Neural progenitor cell (in vitro differentiated cells): ENCODE measurements at regions not wholly inside any gene's neighbourhood (a gene's known extent, or its start where the extent isn't known, plus 50 kb on each side); places are given as distances from the start of the nearest gene placed in this dataset.

ENCODE experiments used
- DNase-seq: peaks from one replicate; pipeline ENCODE4 v3.0.0-alpha.2; 2016; ENCODE audit warnings: low spot score
- H2AFZ ChIP-seq: fragments of 200-600 bp; sonication (generic); replicated peaks from 2 replicates; pipeline ENCODE4 v1.6.1; 2016; ENCODE audit warnings: antibody characterized with exemption
- H3F3A ChIP-seq: fragments of 200-600 bp; sonication (generic); 2 replicates; pipeline ENCODE4 v1.6.1; 2016; ENCODE audit warnings: antibody characterized with exemption, low read depth
- H3K27ac ChIP-seq: fragments of 200-600 bp; sonication (generic); 2 replicates; pipeline ENCODE4 v1.5.1; 2016; ENCODE audit warnings: mild to moderate bottlenecking
- H3K27me3 ChIP-seq: fragments of 200-600 bp; sonication (generic); 2 replicates; pipeline ENCODE4 v1.6.1; 2016; ENCODE audit warnings: mild to moderate bottlenecking, moderate library complexity
- H3K36me3 ChIP-seq: fragments of 200-600 bp; sonication (generic); 2 replicates; pipeline ENCODE4 v1.5.1; 2016
- H3K4me1 ChIP-seq: fragments of 200-600 bp; sonication (generic); 2 replicates; pipeline ENCODE4 v1.6.1; 2016; ENCODE audit warnings: mixed run types
- H3K4me2 ChIP-seq: fragments of 200-600 bp; sonication (generic); 2 replicates; pipeline ENCODE4 v1.6.1; 2016
- H3K4me3 ChIP-seq: fragments of 200-600 bp; sonication (generic); 2 replicates; pipeline ENCODE4 v1.5.1; 2016
- H3K79me2 ChIP-seq: fragments of 200-600 bp; sonication (generic); 2 replicates; pipeline ENCODE4 v1.6.1; 2016; ENCODE audit warnings: low read depth
- H3K9ac ChIP-seq: fragments of 200-600 bp; sonication (generic); 2 replicates; pipeline ENCODE4 v1.6.1; 2016
- H3K9me3 ChIP-seq: fragments of 200-600 bp; sonication (generic); 2 replicates; pipeline ENCODE4 v1.5.1; 2016; ENCODE audit warnings: low read depth
- H4K20me1 ChIP-seq: fragments of 200-600 bp; sonication (generic); 2 replicates; pipeline ENCODE4 v1.6.1; 2016; ENCODE audit warnings: low read depth
- H3K27ac Mint-ChIP-seq: 3 replicates; pipeline ENCODE4 v1.8.0; 2021; ENCODE audit warnings: mixed read lengths
- H3K27me3 Mint-ChIP-seq: 2 replicates; pipeline ENCODE4 v1.8.0; 2022; ENCODE audit warnings: low read depth, mild to moderate bottlenecking, inconsistent platforms, moderate library complexity, mixed read lengths; ENCODE audit not compliant: insufficient read depth
- H3K36me3 Mint-ChIP-seq: 3 replicates; pipeline ENCODE4 v1.8.0; 2021; ENCODE audit warnings: mixed read lengths
- H3K4me1 Mint-ChIP-seq: 3 replicates; pipeline ENCODE4 v1.8.0; 2021; ENCODE audit warnings: mixed read lengths
- H3K4me3 Mint-ChIP-seq: 3 replicates; pipeline ENCODE4 v1.8.0; 2021; ENCODE audit warnings: mild to moderate bottlenecking, moderate library complexity, mixed read lengths
- H3K9me3 Mint-ChIP-seq: 3 replicates; pipeline ENCODE4 v1.8.0; 2020; ENCODE audit warnings: mixed read lengths
- CTCF ChIP-seq: fragments of 200-600 bp; sonication (generic); IDR thresholded peaks from 2 replicates; pipeline ENCODE4 v1.5.1; 2017; ENCODE audit warnings: antibody characterized with exemption, mild to moderate bottlenecking
- EZH2 ChIP-seq: fragments of 200-600 bp; sonication (generic); IDR thresholded peaks from 2 replicates; pipeline ENCODE4 v1.6.1; 2017; ENCODE audit warnings: antibody characterized with exemption, mild to moderate bottlenecking, moderate library complexity
- EZH2phosphoT487 ChIP-seq: fragments of 200-600 bp; sonication (generic); IDR thresholded peaks from 2 replicates; pipeline ENCODE4 v1.6.1; 2017; ENCODE audit warnings: antibody characterized with exemption

- H3K36me3 Mint-ChIP-seq = no peaks in the 10 kb centered on the region
- no peak overlapping the region for H3K9ac ChIP-seq
- TF ChIP-seq EZH2 (no peak), CTCF (no peak), EZH2phosphoT487 (no peak)
- no peaks in the 10 kb centered on the region for H4K20me1 ChIP-seq
- DNase-seq = peak; percentile 4
- H2AFZ ChIP-seq = no peak overlapping the region
- H3K4me2 ChIP-seq = no peak overlapping the region
- peaks cover 29% of the 10 kb centered on the region for H3K4me1 Mint-ChIP-seq
- H3K27me3 Mint-ChIP-seq = no peaks in the 10 kb centered on the region
- H3K27ac Mint-ChIP-seq = peak overlapping the region; percentile 47
- no peaks in the 10 kb centered on the region for H3K9me3 Mint-ChIP-seq
- H3K9me3 ChIP-seq = no peaks in the 10 kb centered on the region
- no peak overlapping the region for H3K4me3 ChIP-seq
- H3K27me3 ChIP-seq = no peaks in the 10 kb centered on the region
- H3K4me3 Mint-ChIP-seq = no peak overlapping the region
- H3F3A ChIP-seq = no peaks in the 10 kb centered on the region
- H3K4me1 ChIP-seq = peaks cover 14% of the 10 kb centered on the region
- H3K36me3 ChIP-seq = no peaks in the 10 kb centered on the region
- no peaks in the 10 kb centered on the region for H3K79me2 ChIP-seq
- no peak overlapping the region for H3K27ac ChIP-seq
Measured at GRCh38 chr5:144089401-144090021, 80.9 kb downstream of the YIPF5 start.

GRCh38 chr5:144092508-144092907 lies 78.0 kb downstream of the YIPF5 start:
- H2AFZ ChIP-seq = no peak overlapping the region
- TF ChIP-seq EZH2phosphoT487 = no peak
- no peak for TF ChIP-seq CTCF
- no peak for TF ChIP-seq EZH2
- no peak overlapping the region for H3K4me2 ChIP-seq
- no peak overlapping the region for H3K4me3 Mint-ChIP-seq
- no peak overlapping the region for H3K4me3 ChIP-seq
- peaks cover 14% of the 10 kb centered on the region for H3K4me1 ChIP-seq
- H3K27ac ChIP-seq = no peak overlapping the region
- H3K9ac ChIP-seq = no peak overlapping the region
- H3K27ac Mint-ChIP-seq = no peak overlapping the region
- no peak for DNase-seq
- peaks cover 29% of the 10 kb centered on the region for H3K4me1 Mint-ChIP-seq
- no peaks in the 10 kb centered on the region for H4K20me1 ChIP-seq
- no peaks in the 10 kb centered on the region for H3K9me3 Mint-ChIP-seq
- no peaks in the 10 kb centered on the region for H3K27me3 Mint-ChIP-seq
- H3K79me2 ChIP-seq = no peaks in the 10 kb centered on the region
- H3K36me3 ChIP-seq = no peaks in the 10 kb centered on the region
- H3K36me3 Mint-ChIP-seq = no peaks in the 10 kb centered on the region
- H3K9me3 ChIP-seq = no peaks in the 10 kb centered on the region
- H3K27me3 ChIP-seq = no peaks in the 10 kb centered on the region
- H3F3A ChIP-seq = no peaks in the 10 kb centered on the region

DNA sequence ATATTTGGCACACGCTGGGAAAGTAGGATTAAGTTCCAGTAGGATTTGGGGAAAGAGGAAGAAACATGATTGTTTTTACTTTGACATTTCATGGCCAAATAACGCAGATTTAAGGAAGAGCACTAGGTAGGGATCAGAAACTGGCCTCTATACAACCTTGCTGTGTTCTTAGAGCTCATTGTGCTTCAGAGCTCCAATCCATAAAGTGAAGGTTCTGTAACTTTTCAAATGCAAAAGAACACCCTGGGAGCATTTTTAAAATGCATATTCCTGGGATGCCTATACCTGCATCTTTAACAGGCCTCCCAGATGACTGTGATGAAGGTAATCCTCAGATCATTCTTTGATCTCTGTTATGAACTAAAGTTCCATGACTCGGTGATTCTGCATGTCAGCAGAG lies 77.1 kb downstream of the YIPF5 start:
- TF ChIP-seq CTCF (no peak), EZH2phosphoT487 (no peak), EZH2 (no peak)
- Histone ChIP-seq H3K9ac (no peak overlapping the region), H3K36me3 (no peaks in the 10 kb centered on the region), H3K79me2 (no peaks in the 10 kb centered on the region), H2AFZ (no peak overlapping the region), H3K27ac (no peak overlapping the region), H3K27me3 (no peaks in the 10 kb centered on the region), H3K4me1 (peaks cover 14% of the 10 kb centered on the region), H4K20me1 (no peaks in the 10 kb centered on the region), H3K9me3 (no peaks in the 10 kb centered on the region), H3F3A (no peaks in the 10 kb centered on the region), H3K4me3 (no peak overlapping the region), H3K4me2 (no peak overlapping the region)
- H3K4me3 Mint-ChIP-seq = no peak overlapping the region
- peaks cover 29% of the 10 kb centered on the region for H3K4me1 Mint-ChIP-seq
- H3K27me3 Mint-ChIP-seq = no peaks in the 10 kb centered on the region
- no peaks in the 10 kb centered on the region for H3K36me3 Mint-ChIP-seq
- DNase-seq = no peak
- H3K9me3 Mint-ChIP-seq = no peaks in the 10 kb centered on the region
- H3K27ac Mint-ChIP-seq = no peak overlapping the region
